Ishikawa (cell line): ENCODE measurements at regions not wholly inside any gene's neighbourhood (a gene's known extent, or its start where the extent isn't known, plus 50 kb on each side); places are given as distances from the start of the nearest gene placed in this dataset.

ENCODE experiments used
- CEBPB ChIP-seq: IDR thresholded peaks from 2 replicates; pipeline ENCODE4 v1.6.1; 2012
- CREB1 ChIP-seq: IDR thresholded peaks from 2 replicates; pipeline ENCODE4 v1.6.1; 2012; ENCODE audit warnings: low read depth
- EGR1 ChIP-seq: IDR thresholded peaks from 2 replicates; pipeline ENCODE4 v1.6.1; 2012
- EP300 ChIP-seq: IDR thresholded peaks from 2 replicates; pipeline ENCODE4 v1.6.1; 2012; ENCODE audit warnings: borderline replicate concordance
- FOXM1 ChIP-seq: IDR thresholded peaks from 2 replicates; pipeline ENCODE4 v1.6.1; 2012; ENCODE audit warnings: low read depth, borderline replicate concordance
- MAX ChIP-seq: IDR thresholded peaks from 2 replicates; pipeline ENCODE4 v1.6.1; 2012
- NFIC ChIP-seq: IDR thresholded peaks from 2 replicates; pipeline ENCODE4 v1.6.1; 2012
- RAD21 ChIP-seq: IDR thresholded peaks from 2 replicates; pipeline ENCODE4 v1.6.1; 2012; ENCODE audit warnings: low read depth
- TAF1 ChIP-seq: IDR thresholded peaks from 2 replicates; pipeline ENCODE4 v1.6.1; 2012; ENCODE audit warnings: low read depth, mild to moderate bottlenecking
- TCF12 ChIP-seq: IDR thresholded peaks from 2 replicates; pipeline ENCODE4 v1.6.1; 2012; ENCODE audit warnings: low read depth
- TEAD4 ChIP-seq: IDR thresholded peaks from 2 replicates; pipeline ENCODE4 v1.6.1; 2012
- USF1 ChIP-seq: IDR thresholded peaks from 2 replicates; pipeline ENCODE4 v1.6.1; 2012
- YY1 ChIP-seq: IDR thresholded peaks from 2 replicates; pipeline ENCODE4 v1.6.1; 2012; ENCODE audit warnings: low read depth
- ZBTB7A ChIP-seq: IDR thresholded peaks from 2 replicates; pipeline ENCODE4 v1.6.1; 2012; ENCODE audit warnings: low read depth
- TF ChIP-seq, protein P1 (sequence below): IDR thresholded peaks from 2 replicates; pipeline ENCODE4 v1.6.1; 2012; ENCODE audit warnings: low read depth, mild to moderate bottlenecking

DNA sequence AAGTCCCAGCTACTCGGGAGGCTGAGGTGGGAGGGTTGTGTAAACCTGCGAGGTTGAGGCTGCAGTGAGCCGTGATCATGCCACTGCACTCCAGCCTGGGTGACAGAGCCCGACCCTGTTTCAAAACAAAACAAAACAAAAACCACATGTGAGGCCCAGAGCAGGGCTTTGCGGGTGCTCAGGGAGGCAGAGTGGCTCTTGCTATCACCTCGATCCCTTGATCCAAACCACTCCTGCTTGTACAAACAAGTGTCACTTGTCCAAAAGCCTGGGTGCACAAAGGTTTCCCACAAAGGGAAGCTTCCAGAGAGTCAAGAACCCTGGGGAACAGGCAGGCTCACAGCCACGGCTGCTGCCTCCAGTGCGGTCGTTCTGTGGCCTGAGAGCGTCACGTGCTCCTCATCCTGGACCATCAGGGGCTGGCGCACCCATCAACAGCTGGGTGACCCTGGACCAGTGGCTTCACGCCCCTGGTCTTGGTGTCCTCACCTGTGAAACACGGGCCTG is 162.7 kb downstream of the C9orf50 start:
- TF ChIP-seq USF1 (peak; percentile 23; the same call in 1 of the 2 replicates), MAX (no peak)

GRCh38 chr9:129457325-129457779 is 163.5 kb downstream of the C9orf50 start:
- TF ChIP-seq YY1 (no peak), EGR1 (no peak), USF1 (no peak), EP300 (no peak), CEBPB (no peak)
- TF ChIP-seq, protein P1, sequence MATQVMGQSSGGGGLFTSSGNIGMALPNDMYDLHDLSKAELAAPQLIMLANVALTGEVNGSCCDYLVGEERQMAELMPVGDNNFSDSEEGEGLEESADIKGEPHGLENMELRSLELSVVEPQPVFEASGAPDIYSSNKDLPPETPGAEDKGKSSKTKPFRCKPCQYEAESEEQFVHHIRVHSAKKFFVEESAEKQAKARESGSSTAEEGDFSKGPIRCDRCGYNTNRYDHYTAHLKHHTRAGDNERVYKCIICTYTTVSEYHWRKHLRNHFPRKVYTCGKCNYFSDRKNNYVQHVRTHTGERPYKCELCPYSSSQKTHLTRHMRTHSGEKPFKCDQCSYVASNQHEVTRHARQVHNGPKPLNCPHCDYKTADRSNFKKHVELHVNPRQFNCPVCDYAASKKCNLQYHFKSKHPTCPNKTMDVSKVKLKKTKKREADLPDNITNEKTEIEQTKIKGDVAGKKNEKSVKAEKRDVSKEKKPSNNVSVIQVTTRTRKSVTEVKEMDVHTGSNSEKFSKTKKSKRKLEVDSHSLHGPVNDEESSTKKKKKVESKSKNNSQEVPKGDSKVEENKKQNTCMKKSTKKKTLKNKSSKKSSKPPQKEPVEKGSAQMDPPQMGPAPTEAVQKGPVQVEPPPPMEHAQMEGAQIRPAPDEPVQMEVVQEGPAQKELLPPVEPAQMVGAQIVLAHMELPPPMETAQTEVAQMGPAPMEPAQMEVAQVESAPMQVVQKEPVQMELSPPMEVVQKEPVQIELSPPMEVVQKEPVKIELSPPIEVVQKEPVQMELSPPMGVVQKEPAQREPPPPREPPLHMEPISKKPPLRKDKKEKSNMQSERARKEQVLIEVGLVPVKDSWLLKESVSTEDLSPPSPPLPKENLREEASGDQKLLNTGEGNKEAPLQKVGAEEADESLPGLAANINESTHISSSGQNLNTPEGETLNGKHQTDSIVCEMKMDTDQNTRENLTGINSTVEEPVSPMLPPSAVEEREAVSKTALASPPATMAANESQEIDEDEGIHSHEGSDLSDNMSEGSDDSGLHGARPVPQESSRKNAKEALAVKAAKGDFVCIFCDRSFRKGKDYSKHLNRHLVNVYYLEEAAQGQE, result no peak

DNA sequence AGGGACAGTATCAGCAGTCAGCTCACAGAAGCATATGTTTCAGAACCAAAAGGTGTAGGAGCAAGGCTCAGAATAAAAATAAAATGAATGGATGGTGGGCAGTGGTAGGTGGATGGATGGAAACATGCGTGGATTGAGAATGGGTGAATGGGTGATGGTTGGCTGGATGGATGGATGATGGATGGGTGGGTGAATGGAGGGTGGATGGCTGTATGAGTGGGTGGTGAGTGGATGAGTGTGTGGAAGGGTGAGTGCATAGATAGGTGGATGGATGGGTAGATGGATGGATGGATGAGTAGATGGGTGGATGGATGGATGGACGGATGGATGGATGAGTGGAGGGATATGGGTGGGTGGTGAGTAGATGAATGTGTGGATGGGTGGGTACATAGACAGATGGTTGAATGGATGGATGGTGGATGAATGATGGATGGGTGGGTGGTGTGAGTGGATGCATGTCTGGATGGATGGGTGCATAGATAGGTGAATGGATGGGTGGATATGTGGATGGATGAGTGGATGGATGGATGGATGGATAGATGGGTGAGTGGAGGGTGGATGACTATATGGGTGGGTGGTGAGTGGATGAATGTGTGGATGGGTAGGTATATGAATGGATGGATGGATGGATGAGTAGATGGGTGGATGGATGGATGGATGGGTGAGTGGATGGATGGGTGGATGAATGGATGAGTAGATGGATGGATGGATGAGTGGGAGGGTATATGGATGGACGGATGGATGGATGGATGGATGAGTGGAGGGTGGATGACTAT is 164.2 kb downstream of the C9orf50 start:
- TF ChIP-seq FOXM1 (no peak), CREB1 (no peak), YY1 (no peak), EGR1 (no peak), MAX (no peak), EP300 (no peak), USF1 (no peak), TEAD4 (no peak), TCF12 (no peak), TAF1 (no peak), NFIC (no peak), RAD21 (no peak)
- TF ChIP-seq, protein P1, result no peak

DNA sequence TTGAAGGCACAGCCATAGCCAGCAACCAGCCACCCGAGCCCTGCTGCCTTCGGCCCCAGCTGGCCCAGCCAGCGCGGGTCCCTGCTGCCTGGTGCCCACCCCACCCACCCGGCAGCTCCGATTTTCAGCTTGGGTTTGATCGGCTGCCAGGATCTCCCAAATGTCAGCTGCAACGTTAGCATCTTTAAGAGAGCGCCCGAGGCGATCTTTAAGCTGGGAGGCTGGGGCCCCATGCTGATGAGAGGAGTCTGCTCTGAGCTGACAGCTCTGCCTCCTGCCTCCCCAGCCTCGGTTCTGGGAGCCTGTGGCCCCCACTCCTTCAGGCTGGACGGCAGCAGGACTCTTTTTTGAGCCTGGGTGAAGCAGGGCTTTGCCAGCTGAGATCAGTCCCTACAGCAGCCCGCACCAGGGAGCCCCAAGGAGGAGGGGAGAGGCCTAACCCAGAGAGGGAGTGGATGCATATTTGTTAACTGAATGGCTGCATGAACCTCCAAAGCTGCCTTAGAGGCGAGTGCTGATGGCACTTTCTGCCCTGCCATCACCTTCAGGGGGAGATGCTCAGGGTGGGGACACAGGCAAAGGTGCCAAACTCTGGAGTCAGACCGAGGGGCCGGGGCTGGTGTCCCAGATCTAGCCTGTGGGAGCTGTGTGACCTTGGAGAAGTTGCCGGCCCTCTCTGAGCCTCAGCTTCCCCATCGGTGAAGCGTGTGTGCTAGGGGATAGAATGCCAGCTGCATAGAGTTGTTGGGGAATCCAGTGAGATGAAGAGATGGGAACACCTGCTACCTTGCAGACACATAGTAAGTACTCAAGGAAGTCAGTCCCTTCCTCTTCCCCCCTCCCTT is 165.5 kb downstream of the C9orf50 start:
- TF ChIP-seq TAF1, result no peak
- no peak for TF ChIP-seq FOXM1
- TF ChIP-seq YY1, result no peak
- no peak for TF ChIP-seq NFIC
- TF ChIP-seq MAX, result no peak
- TF ChIP-seq TEAD4, result no peak
- no peak for TF ChIP-seq EGR1
- TF ChIP-seq, protein P1, result no peak
- no peak for TF ChIP-seq RAD21
- no peak for TF ChIP-seq CREB1
- no peak for TF ChIP-seq TCF12
- TF ChIP-seq USF1, result no peak
- no peak for TF ChIP-seq CEBPB
- no peak for TF ChIP-seq ZBTB7A
- no peak for TF ChIP-seq EP300
